Omental fat pad (tissue), 3 donors: ENCODE measurements at regions not wholly inside any gene's neighbourhood (a gene's known extent, or its start where the extent isn't known, plus 50 kb on each side); places are given as distances from the start of the nearest gene placed in this dataset.
A peak's percentile ranks its signal among the peaks of the same experiment; 100 is the strongest.

Experiments
- ATAC-seq: fragments of 150-250 bp; one replicate; pipeline ENCODE4 v1.9.1; 2016; ENCODE audit warnings: mild to moderate bottlenecking, moderate library complexity; ENCODE audit not compliant: low FRiP score
- DNase-seq: peaks from one replicate; pipeline ENCODE4 v3.0.0-alpha.2; 2019; ENCODE audit warnings: low spot score
- CTCF ChIP-seq, 3 donors: fragments of 450-650 bp; IDR thresholded peaks; one replicate each; pipeline ENCODE4 v1.5.1; 2016 to 2017; ENCODE audit warnings: antibody characterized with exemption in 3 of 3, mild to moderate bottlenecking in 3 of 3, moderate library complexity in 2 of 3

GRCh38 chr11:92500453-92500852, 275.8 kb downstream of the FAT3 start:
- TF ChIP-seq CTCF (IDR thresholded peaks at IDR 0.05) = no peak
- ATAC-seq (peak; percentile 62), DNase-seq (no peak)

GRCh38 chr11:92501066-92501739, 276.6 kb downstream of the FAT3 start:
- DNase-seq = no peak
- no peak for TF ChIP-seq CTCF (IDR thresholded peaks at IDR 0.05)
- ATAC-seq = no peak

- ATAC-seq (no peak), DNase-seq (no peak)
- no peak for TF ChIP-seq CTCF (IDR thresholded peaks at IDR 0.05)
Measured at GRCh38 chr11:92504004-92504403, 279.4 kb downstream of the FAT3 start.

GRCh38 chr11:92504534-92504933, 279.9 kb downstream of the FAT3 start:
- ATAC-seq (no peak), DNase-seq (no peak)
- TF ChIP-seq CTCF (IDR thresholded peaks at IDR 0.05) = no peak

- DNase-seq = no peak
- TF ChIP-seq CTCF (IDR thresholded peaks at IDR 0.05) = no peak
- ATAC-seq = no peak
Measured at GRCh38 chr11:92505689-92506088, 281.1 kb downstream of the FAT3 start.

- TF ChIP-seq CTCF (IDR thresholded peaks at IDR 0.05) = no peak
- DNase-seq (no peak), ATAC-seq (no peak)
Measured at GRCh38 chr11:92506809-92507336, 282.3 kb downstream of the FAT3 start.

GRCh38 chr11:92510591-92510990, 286.0 kb downstream of the FAT3 start:
- no peak for TF ChIP-seq CTCF (IDR thresholded peaks at IDR 0.05)

More at GRCh38 chr11:92510591-92510990, 286.0 kb downstream of the FAT3 start:
- ATAC-seq (no peak), DNase-seq (no peak)
